GM12878 (cell line): ENCODE measurements at regions not wholly inside any gene's neighbourhood (a gene's known extent, or its start where the extent isn't known, plus 50 kb on each side); places are given as distances from the start of the nearest gene placed in this dataset.

Experiments used
- BCL11A ChIP-seq: IDR thresholded peaks from 2 replicates; pipeline ENCODE4 v1.6.1; 2011; ENCODE audit warnings: low read depth, low read length
- TF ChIP-seq, protein P1 (sequence below), 3 experiments: IDR thresholded peaks in 2 of 3; conservative IDR thresholded peaks in 1 of 3; 2 replicates each; pipeline ENCODE4 v1.5.1; 2011; ENCODE audit warnings: low read depth in 3 of 3, low read length in 3 of 3, mild to moderate bottlenecking in 3 of 3, control low read depth in 2 of 3, moderate library complexity in 2 of 3, inconsistent platforms in 1 of 3, mixed read lengths in 1 of 3; ENCODE audit not compliant: control insufficient read depth in 2 of 3, insufficient read depth in 1 of 3; ENCODE audit errors: extremely low read depth in 1 of 3

DNA sequence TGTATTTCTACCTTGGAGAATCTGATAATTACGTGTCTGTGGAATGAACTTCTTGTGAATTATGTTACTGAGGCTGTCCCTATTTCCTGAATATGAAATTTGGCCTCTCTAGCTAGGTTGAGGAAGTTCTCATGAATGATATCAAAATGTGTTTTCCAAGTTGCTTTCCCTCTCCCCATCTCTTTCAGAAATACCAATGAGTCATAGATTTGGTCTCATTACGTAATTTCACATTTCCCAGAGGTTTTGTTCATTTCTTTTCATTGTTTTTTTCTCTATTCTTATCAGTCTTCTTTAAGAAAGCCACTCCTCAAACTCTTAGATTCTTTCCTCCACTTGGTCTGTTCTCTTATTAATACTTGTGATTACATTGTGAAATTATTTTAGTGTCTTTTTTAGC, 923.8 kb upstream of the CDH9 start:
- TF ChIP-seq, protein P1, sequence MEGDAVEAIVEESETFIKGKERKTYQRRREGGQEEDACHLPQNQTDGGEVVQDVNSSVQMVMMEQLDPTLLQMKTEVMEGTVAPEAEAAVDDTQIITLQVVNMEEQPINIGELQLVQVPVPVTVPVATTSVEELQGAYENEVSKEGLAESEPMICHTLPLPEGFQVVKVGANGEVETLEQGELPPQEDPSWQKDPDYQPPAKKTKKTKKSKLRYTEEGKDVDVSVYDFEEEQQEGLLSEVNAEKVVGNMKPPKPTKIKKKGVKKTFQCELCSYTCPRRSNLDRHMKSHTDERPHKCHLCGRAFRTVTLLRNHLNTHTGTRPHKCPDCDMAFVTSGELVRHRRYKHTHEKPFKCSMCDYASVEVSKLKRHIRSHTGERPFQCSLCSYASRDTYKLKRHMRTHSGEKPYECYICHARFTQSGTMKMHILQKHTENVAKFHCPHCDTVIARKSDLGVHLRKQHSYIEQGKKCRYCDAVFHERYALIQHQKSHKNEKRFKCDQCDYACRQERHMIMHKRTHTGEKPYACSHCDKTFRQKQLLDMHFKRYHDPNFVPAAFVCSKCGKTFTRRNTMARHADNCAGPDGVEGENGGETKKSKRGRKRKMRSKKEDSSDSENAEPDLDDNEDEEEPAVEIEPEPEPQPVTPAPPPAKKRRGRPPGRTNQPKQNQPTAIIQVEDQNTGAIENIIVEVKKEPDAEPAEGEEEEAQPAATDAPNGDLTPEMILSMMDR (IDR thresholded peaks at IDR 0.05 in 2 of 3, conservative IDR thresholded peaks at IDR 0.05 in 1 of 3; ENCODE audit: control insufficient read depth in 2 of 3, extremely low read depth in 1 of 3, insufficient read depth in 1 of 3, low read depth in 3 of 3, low read length in 3 of 3): no peak
- TF ChIP-seq BCL11A: no peak
